ENCODE measurements at regions not wholly inside any gene's neighbourhood (a gene's known extent, or its start where the extent isn't known, plus 50 kb on each side); places are given as distances from the start of the nearest gene placed in this dataset.

GRCh38 chr13:22893777-22894176 is 287.0 kb upstream of the SGCG start:
- Histone ChIP-seq H3K9me3 (ENCODE audit: control insufficient read depth, low read depth, low read length) (no peaks in the 10 kb centered on the region), H2BK5ac (ENCODE audit: insufficient read length, low read length) (no peak overlapping the region), H3K27ac (ENCODE audit: insufficient read length, low read depth, low read length) (no peak overlapping the region), H3K79me1 (ENCODE audit: insufficient read depth, low read depth, low read length, poor library complexity, severe bottlenecking) (no peaks in the 10 kb centered on the region), H4K5ac (ENCODE audit: insufficient read length, low read depth, low read length) (no peak overlapping the region), H3K4ac (ENCODE audit: low read depth, low read length) (no peak overlapping the region), H3K79me2 (ENCODE audit: insufficient read depth, low read length) (no peaks in the 10 kb centered on the region), H3K56ac (ENCODE audit: insufficient read length, low read depth, low read length) (no peak overlapping the region), H3K27me3 (ENCODE audit: insufficient read depth, low read length) (no peaks in the 10 kb centered on the region), H3K18ac (ENCODE audit: insufficient read length, low read depth, low read length) (no peak overlapping the region), H3K9ac (ENCODE audit: extremely low read depth, insufficient read length, low read length) (no peak overlapping the region), H3K4me1 (ENCODE audit: insufficient read depth, low read length) (peaks cover 2% of the 10 kb centered on the region; the same call in 1 of the 2 replicates), H3K14ac (ENCODE audit: insufficient read depth, low read length) (no peak overlapping the region), H3K23ac (ENCODE audit: insufficient read length, low read depth, low read length) (no peak overlapping the region), H2BK12ac (ENCODE audit: insufficient read length, low read depth, low read length) (no peak overlapping the region), H3K23me2 (ENCODE audit: insufficient read length, low read depth, low read length, poor library complexity, severe bottlenecking) (no peaks in the 10 kb centered on the region), H2AFZ (ENCODE audit: low read length) (no peak overlapping the region), H3K4me2 (ENCODE audit: insufficient read depth, insufficient read length, low read length) (no peak overlapping the region), H2AK5ac (ENCODE audit: insufficient read length, low read length) (no peak overlapping the region), H4K91ac (ENCODE audit: insufficient read length, low read depth, low read length) (no peak overlapping the region), H4K20me1 (ENCODE audit: control insufficient read depth, insufficient read depth, insufficient read length) (no peaks in the 10 kb centered on the region), H3T11ph (ENCODE audit: low read length) (no peak overlapping the region), H2BK15ac (ENCODE audit: low read depth, low read length) (no peak overlapping the region), H2BK20ac (ENCODE audit: low read depth, low read length, poor library complexity, severe bottlenecking) (no peak overlapping the region), H2BK120ac (ENCODE audit: low read depth, low read length, poor library complexity, severe bottlenecking) (no peak overlapping the region), H4K8ac (replicated peaks; ENCODE audit: insufficient read length, low read depth, low read length) (no peak overlapping the region)
- no CpG with 5 or more reads among the region's 2 CpGs for WGBS (ENCODE audit: extremely low coverage, insufficient read length, low lambda C conversion rate)
- H3K27me3 Mint-ChIP-seq (ENCODE audit: low read depth), result no peaks in the 10 kb centered on the region
- peaks cover 12 to 30% (median 18%) of the 10 kb centered on the region in 3 experiments; a peak in 6 of 7 replicates for H3K36me3 Mint-ChIP-seq (ENCODE audit: insufficient read depth in 1 of 3, low read depth in 3 of 3)
- H3K4me3 Mint-ChIP-seq, result no peak overlapping the region
- H3K9me3 Mint-ChIP-seq, result peaks cover 15 to 34% of the 10 kb centered on the region in 2 experiments
- DNase-seq, result no peak
- TF ChIP-seq CTCF (conservative IDR thresholded peaks at IDR 0.05), result no peak
- peaks cover 32 to 42% of the 10 kb centered on the region in 2 experiments for H3K4me1 Mint-ChIP-seq
- H3K27ac Mint-ChIP-seq, result peak overlapping the region in 2 of 3 experiments; percentile 14 to 36; a peak in 2 of 7 replicates
